ENCODE measurements at regions not wholly inside any gene's neighbourhood (a gene's known extent, or its start where the extent isn't known, plus 50 kb on each side); places are given as distances from the start of the nearest gene placed in this dataset.

DNA sequence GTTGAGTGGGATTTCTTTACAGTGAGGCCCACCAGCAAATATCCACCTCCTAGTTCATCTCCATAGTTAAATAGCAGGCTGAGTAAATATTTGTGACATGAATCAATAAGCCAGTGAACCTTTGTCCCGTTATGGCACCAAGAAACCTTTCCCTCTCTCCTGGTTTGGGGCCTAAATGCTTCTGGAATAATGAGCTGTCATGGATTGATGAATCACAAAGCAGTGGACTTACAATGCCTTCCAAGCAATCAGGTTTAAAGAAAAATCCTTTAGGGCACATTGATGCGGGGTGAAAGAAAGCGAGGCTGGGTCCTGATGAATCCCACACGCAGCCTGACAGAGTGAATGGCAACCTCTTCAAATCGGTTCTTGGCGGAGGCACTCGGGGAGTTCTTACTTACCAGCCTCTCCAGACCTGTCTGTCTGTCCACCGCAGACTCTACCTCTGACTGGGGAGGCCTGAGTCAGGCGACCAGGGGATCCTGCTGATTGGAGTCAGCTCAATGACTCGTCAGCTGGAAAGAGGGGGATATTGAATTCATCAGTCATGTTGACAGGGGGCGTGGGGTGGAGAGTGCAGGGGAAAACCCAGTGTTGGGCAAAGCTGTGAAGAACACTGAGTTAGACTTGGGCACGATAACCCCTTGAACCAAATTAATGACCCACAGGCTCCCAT lies 247.3 kb downstream of the PLPP3 start:
- Mint-ChIP-seq H3K9me3 (ENCODE audit: low read depth) (no peaks in the 10 kb centered on the region), H3K27me3 (ENCODE audit: low read depth) (no peaks in the 10 kb centered on the region), H3K4me3 (ENCODE audit: unreplicated experiment) (no peak overlapping the region), H3K27ac (ENCODE audit: unreplicated experiment) (no peak overlapping the region), H3K4me1 (ENCODE audit: low read depth) (peaks cover 24% of the 10 kb centered on the region), H3K36me3 (ENCODE audit: low read depth) (no peaks in the 10 kb centered on the region)
- no peak for TF ChIP-seq CTCF (IDR thresholded peaks at IDR 0.05)
- no peak for DNase-seq (ENCODE audit: low spot score)

DNA sequence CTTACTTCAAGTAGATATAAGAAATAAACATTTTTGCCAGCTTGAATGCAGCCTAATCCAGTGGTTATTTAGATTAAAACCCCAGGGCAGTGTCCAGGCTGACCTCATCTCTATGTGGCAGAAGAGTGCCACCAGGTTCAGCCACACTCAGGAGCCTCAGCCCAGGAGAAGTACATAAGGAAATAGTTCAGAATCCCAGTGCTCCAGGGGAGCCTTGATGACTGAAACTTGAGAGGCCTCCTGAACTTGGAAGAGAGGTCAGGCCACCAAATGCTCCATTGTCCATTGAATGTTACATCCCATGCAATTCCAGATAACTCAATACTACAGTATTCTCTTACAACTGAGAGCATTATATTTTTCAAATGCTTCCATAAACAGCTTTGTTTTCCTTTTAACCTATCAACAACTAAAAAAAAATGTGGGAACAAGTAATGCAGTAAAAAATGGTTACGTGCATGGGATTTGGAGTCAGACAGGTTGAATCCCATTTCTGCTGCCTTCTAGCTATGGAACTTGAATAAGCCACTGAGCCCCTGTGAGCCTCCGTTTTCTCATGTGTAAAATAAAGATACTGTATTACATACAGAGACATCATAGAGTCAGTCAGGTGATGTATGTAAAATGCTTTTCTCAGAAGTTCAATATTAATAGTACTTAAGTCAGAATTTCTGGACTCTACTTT lies 248.0 kb downstream of the PLPP3 start:
- no peak for TF ChIP-seq CTCF (IDR thresholded peaks at IDR 0.05)
- peaks cover 20% of the 10 kb centered on the region for H3K4me1 Mint-ChIP-seq (ENCODE audit: low read depth)
- H3K36me3 Mint-ChIP-seq (ENCODE audit: low read depth): no peaks in the 10 kb centered on the region
- no peaks in the 10 kb centered on the region for H3K9me3 Mint-ChIP-seq (ENCODE audit: low read depth)
- H3K27ac Mint-ChIP-seq (ENCODE audit: unreplicated experiment): no peak overlapping the region
- no peaks in the 10 kb centered on the region for H3K27me3 Mint-ChIP-seq (ENCODE audit: low read depth)
- H3K4me3 Mint-ChIP-seq (ENCODE audit: unreplicated experiment): no peak overlapping the region
- DNase-seq (ENCODE audit: low spot score): no peak

DNA sequence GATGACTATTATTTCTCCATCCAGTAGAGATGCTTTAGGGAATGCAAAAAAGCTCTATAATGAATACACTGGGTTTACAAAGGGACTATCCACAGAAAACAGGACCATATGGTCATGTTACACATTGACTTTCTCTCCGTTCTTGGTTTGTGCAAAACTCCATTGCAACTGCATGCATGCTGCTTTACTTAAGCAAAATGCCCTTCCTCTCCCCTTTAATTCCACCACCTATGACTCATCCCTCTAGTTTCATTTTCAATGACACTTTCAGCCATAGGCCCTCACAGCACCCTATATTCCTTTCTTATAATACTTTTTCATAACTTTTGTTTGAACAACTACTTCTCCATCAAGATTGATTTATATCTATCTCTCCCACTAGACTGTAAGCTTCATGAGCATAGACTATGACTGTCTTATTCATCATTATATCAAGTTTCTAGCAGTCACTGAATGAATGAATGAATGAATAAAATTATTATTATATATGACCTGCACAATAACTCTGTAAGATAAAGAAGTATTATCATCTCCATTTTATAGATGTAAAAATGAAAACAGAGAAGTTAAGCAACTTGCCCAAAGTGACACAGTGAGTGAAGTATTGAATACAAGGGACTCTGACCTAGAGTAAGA lies 248.9 kb downstream of the PLPP3 start:
- TF ChIP-seq CTCF (IDR thresholded peaks at IDR 0.05): no peak
- peaks cover 29% of the 10 kb centered on the region for H3K4me1 Mint-ChIP-seq (ENCODE audit: low read depth)
- H3K27ac Mint-ChIP-seq (ENCODE audit: unreplicated experiment): no peak overlapping the region
- no peaks in the 10 kb centered on the region for H3K36me3 Mint-ChIP-seq (ENCODE audit: low read depth)
- peaks cover 4% of the 10 kb centered on the region for H3K9me3 Mint-ChIP-seq (ENCODE audit: low read depth)
- H3K27me3 Mint-ChIP-seq (ENCODE audit: low read depth): no peaks in the 10 kb centered on the region
- H3K4me3 Mint-ChIP-seq (ENCODE audit: unreplicated experiment): no peak overlapping the region
- no peak for DNase-seq (ENCODE audit: low spot score)

- peaks cover 34% of the 10 kb centered on the region for H3K4me1 Mint-ChIP-seq (ENCODE audit: low read depth)
- no peaks in the 10 kb centered on the region for H3K36me3 Mint-ChIP-seq (ENCODE audit: low read depth)
- no peak for TF ChIP-seq CTCF (IDR thresholded peaks at IDR 0.05)
- H3K9me3 Mint-ChIP-seq (ENCODE audit: low read depth): peaks cover 4% of the 10 kb centered on the region
- DNase-seq (ENCODE audit: low spot score): no peak
- no peak overlapping the region for H3K27ac Mint-ChIP-seq (ENCODE audit: unreplicated experiment)
- H3K27me3 Mint-ChIP-seq (ENCODE audit: low read depth): no peaks in the 10 kb centered on the region
- H3K4me3 Mint-ChIP-seq (ENCODE audit: unreplicated experiment): no peak overlapping the region
Observed at GRCh38 chr1:56329970-56330369, 249.4 kb downstream of the PLPP3 start.

DNA sequence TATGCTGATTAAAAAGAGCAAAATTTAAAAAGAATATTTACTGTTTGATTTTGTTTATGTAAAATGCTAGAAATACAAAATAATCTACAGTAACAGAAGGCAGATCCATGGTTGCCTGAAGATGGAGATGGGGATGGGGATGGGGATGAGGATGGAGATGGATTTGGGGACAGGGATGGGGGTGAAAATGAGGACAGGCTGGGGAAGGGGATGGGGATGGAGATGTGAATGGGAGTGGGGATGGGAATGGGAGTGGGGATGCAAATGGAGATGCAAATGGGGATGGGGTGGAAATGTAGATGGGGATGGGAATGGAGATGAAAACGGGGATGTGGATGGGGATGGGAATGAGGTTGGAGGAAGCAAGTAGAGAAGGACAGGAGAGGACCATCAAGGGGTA lies 252.2 kb downstream of the PLPP3 start:
- no peaks in the 10 kb centered on the region for H3K36me3 Mint-ChIP-seq (ENCODE audit: low read depth)
- H3K27me3 Mint-ChIP-seq (ENCODE audit: low read depth): no peaks in the 10 kb centered on the region
- H3K4me3 Mint-ChIP-seq (ENCODE audit: unreplicated experiment): no peak overlapping the region
- no peak overlapping the region for H3K27ac Mint-ChIP-seq (ENCODE audit: unreplicated experiment)
- no peak for TF ChIP-seq CTCF (IDR thresholded peaks at IDR 0.05)
- peaks cover 4% of the 10 kb centered on the region for H3K9me3 Mint-ChIP-seq (ENCODE audit: low read depth)
- no peak for DNase-seq (ENCODE audit: low spot score)
- peaks cover 34% of the 10 kb centered on the region for H3K4me1 Mint-ChIP-seq (ENCODE audit: low read depth)

Data from chondrocyte (in vitro differentiated cells).